OCI-LY1 (cell line): ENCODE measurements at regions not wholly inside any gene's neighbourhood (a gene's known extent, or its start where the extent isn't known, plus 50 kb on each side); places are given as distances from the start of the nearest gene placed in this dataset.

Experiments
- H2AFZ ChIP-seq: fragments of 200-600 bp; sonication (generic), shearing (Covaris generic); 2 replicates; pipeline ENCODE4 v1.6.0; 2014; ENCODE audit warnings: antibody characterized with exemption, mild to moderate bottlenecking, low read length
- H3F3A ChIP-seq: fragments of 200-600 bp; sonication (generic), shearing (Covaris generic); 2 replicates; pipeline ENCODE4 v1.6.0; 2014; ENCODE audit warnings: mild to moderate bottlenecking, antibody characterized with exemption, low read length, moderate library complexity; ENCODE audit not compliant: insufficient read depth
- H3K27ac ChIP-seq: fragments of 200-600 bp; sonication (generic); 2 replicates; pipeline ENCODE4 v1.5.1; 2014; ENCODE audit warnings: low read length, mixed run types, mild to moderate bottlenecking, low read depth; ENCODE audit not compliant: poor library complexity, severe bottlenecking
- H3K27me3 ChIP-seq: fragments of 200-600 bp; sonication (generic); 2 replicates; pipeline ENCODE4 v1.6.0; 2014; ENCODE audit warnings: antibody characterized with exemption, mild to moderate bottlenecking, low read length, moderate library complexity; ENCODE audit not compliant: insufficient read depth
- H3K36me3 ChIP-seq: fragments of 200-600 bp; sonication (generic); 2 replicates; pipeline ENCODE4 v1.6.1; 2014; ENCODE audit warnings: mild to moderate bottlenecking, antibody characterized with exemption, low read length, moderate library complexity, mixed read lengths; ENCODE audit not compliant: insufficient read depth
- H3K4me1 ChIP-seq: fragments of 200-600 bp; sonication (generic); 2 replicates; pipeline ENCODE4 v1.5.1; 2014; ENCODE audit warnings: mild to moderate bottlenecking, low read length, moderate library complexity; ENCODE audit not compliant: insufficient read depth, severe bottlenecking
- H3K4me2 ChIP-seq: fragments of 200-600 bp; sonication (generic), shearing (Covaris generic); 2 replicates; pipeline ENCODE4 v1.6.1; 2014; ENCODE audit warnings: low read length
- H3K4me3 ChIP-seq: fragments of 200-600 bp; sonication (generic); 2 replicates; pipeline ENCODE4 v1.5.1; 2014; ENCODE audit warnings: low read length, low read depth, mild to moderate bottlenecking, mixed read lengths; ENCODE audit not compliant: poor library complexity, severe bottlenecking
- H3K79me2 ChIP-seq: fragments of 200-600 bp; shearing (Covaris generic); 2 replicates; pipeline ENCODE4 v1.6.1; 2016; ENCODE audit warnings: mixed run types, low read length, mixed read lengths; ENCODE audit not compliant: insufficient read depth
- H3K9ac ChIP-seq: fragments of 200-600 bp; sonication (generic), shearing (Covaris generic); 2 replicates; pipeline ENCODE4 v1.6.1; 2014; ENCODE audit warnings: mild to moderate bottlenecking, low read length, mixed read lengths
- H3K9me2 ChIP-seq: fragments of 200-600 bp; sonication (generic), shearing (Covaris generic); 2 replicates; pipeline ENCODE4 v1.6.1; 2014; ENCODE audit warnings: low read depth, mild to moderate bottlenecking, low read length, mixed read lengths
- H3K9me3 ChIP-seq: fragments of 200-600 bp; shearing (Covaris generic); 2 replicates; pipeline ENCODE4 v1.6.1; 2014; ENCODE audit warnings: low read length, mixed read lengths
- H4K20me1 ChIP-seq: fragments of 200-600 bp; sonication (generic), shearing (Covaris generic); 2 replicates; pipeline ENCODE4 v1.6.0; 2016; ENCODE audit warnings: mild to moderate bottlenecking, low read length; ENCODE audit not compliant: insufficient read depth
- CTCF ChIP-seq: fragments of 200-600 bp; sonication (generic), shearing (Covaris generic); IDR thresholded peaks from 2 replicates; pipeline ENCODE4 v1.5.1; 2017; ENCODE audit warnings: mild to moderate bottlenecking, antibody characterized with exemption, low read length, moderate library complexity, mixed read lengths
- EZH2 ChIP-seq: fragments of 200-600 bp; sonication (generic), shearing (Covaris generic); IDR thresholded peaks from 2 replicates; pipeline ENCODE4 v1.8.0; 2017; ENCODE audit warnings: borderline replicate concordance, mixed run types, mild to moderate bottlenecking, antibody characterized with exemption, low read length, moderate library complexity, mixed read lengths

- no peaks in the 10 kb centered on the region for H4K20me1 ChIP-seq
- no peaks in the 10 kb centered on the region for H3K79me2 ChIP-seq
- no peak overlapping the region for H2AFZ ChIP-seq
- H3K27me3 ChIP-seq, result no peaks in the 10 kb centered on the region
- no peaks in the 10 kb centered on the region for H3F3A ChIP-seq
- no peaks in the 10 kb centered on the region for H3K9me3 ChIP-seq
- no peaks in the 10 kb centered on the region for H3K4me1 ChIP-seq
- no peak overlapping the region for H3K27ac ChIP-seq
- H3K9ac ChIP-seq, result no peak overlapping the region
- no peaks in the 10 kb centered on the region for H3K9me2 ChIP-seq
- no peak overlapping the region for H3K4me3 ChIP-seq
- no peaks in the 10 kb centered on the region for H3K36me3 ChIP-seq
- TF ChIP-seq EZH2 (no peak), CTCF (no peak)
- no peak overlapping the region for H3K4me2 ChIP-seq
Measured at GRCh38 chr10:4048236-4048864, 263.3 kb upstream of the KLF6 start.

GRCh38 chr10:4046712-4047354 is 261.8 kb upstream of the KLF6 start:
- 0 out of 2 replicates have a peak, but pooled peaks cover 1% of the 10 kb centered on the region for H3K9me3 ChIP-seq
- no peaks in the 10 kb centered on the region for H3K36me3 ChIP-seq
- H4K20me1 ChIP-seq, result no peaks in the 10 kb centered on the region
- H3K4me2 ChIP-seq, result no peak overlapping the region
- no peak overlapping the region for H3K4me3 ChIP-seq
- no peaks in the 10 kb centered on the region for H3K9me2 ChIP-seq
- H3F3A ChIP-seq, result no peaks in the 10 kb centered on the region
- TF ChIP-seq CTCF (no peak), EZH2 (no peak)
- H3K9ac ChIP-seq, result no peak overlapping the region
- no peak overlapping the region for H2AFZ ChIP-seq
- no peaks in the 10 kb centered on the region for H3K27me3 ChIP-seq
- H3K27ac ChIP-seq, result no peak overlapping the region
- H3K4me1 ChIP-seq, result no peaks in the 10 kb centered on the region
- no peaks in the 10 kb centered on the region for H3K79me2 ChIP-seq

- no peak overlapping the region for H3K4me2 ChIP-seq
- no peaks in the 10 kb centered on the region for H4K20me1 ChIP-seq
- H3K4me3 ChIP-seq, result no peak overlapping the region
- no peak overlapping the region for H3K9ac ChIP-seq
- no peaks in the 10 kb centered on the region for H3K9me2 ChIP-seq
- no peak overlapping the region for H3K27ac ChIP-seq
- H3K9me3 ChIP-seq, result peaks cover 5% of the 10 kb centered on the region; the same call in 1 of the 2 replicates
- no peaks in the 10 kb centered on the region for H3K27me3 ChIP-seq
- TF ChIP-seq CTCF (no peak), EZH2 (no peak)
- no peaks in the 10 kb centered on the region for H3K36me3 ChIP-seq
- no peaks in the 10 kb centered on the region for H3K79me2 ChIP-seq
- no peaks in the 10 kb centered on the region for H3K4me1 ChIP-seq
- H3F3A ChIP-seq, result no peaks in the 10 kb centered on the region
- H2AFZ ChIP-seq, result no peak overlapping the region
Measured at GRCh38 chr10:4046030-4046429, 261.0 kb upstream of the KLF6 start.
